GM18520 (cell line): ENCODE measurements at regions not wholly inside any gene's neighbourhood (a gene's known extent, or its start where the extent isn't known, plus 50 kb on each side); places are given as distances from the start of the nearest gene placed in this dataset.

Source experiments
- ATAC-seq: cut with Tn5 transposase; IDR thresholded peaks from one replicate; pipeline ENCODE4 v1.9.1; 2021; ENCODE audit not compliant: unreplicated experiment

- no peak for ATAC-seq
Measured at GRCh38 chr2:67701011-67701410, 303.9 kb downstream of the ETAA1 start.

- ATAC-seq: no peak
Measured at GRCh38 chr2:67702284-67702683, 305.2 kb downstream of the ETAA1 start.

- ATAC-seq: no peak
Measured at GRCh38 chr2:67702937-67703336, 305.8 kb downstream of the ETAA1 start.

GRCh38 chr2:67706082-67706481, 308.9 kb downstream of the ETAA1 start:
- no peak for ATAC-seq

DNA sequence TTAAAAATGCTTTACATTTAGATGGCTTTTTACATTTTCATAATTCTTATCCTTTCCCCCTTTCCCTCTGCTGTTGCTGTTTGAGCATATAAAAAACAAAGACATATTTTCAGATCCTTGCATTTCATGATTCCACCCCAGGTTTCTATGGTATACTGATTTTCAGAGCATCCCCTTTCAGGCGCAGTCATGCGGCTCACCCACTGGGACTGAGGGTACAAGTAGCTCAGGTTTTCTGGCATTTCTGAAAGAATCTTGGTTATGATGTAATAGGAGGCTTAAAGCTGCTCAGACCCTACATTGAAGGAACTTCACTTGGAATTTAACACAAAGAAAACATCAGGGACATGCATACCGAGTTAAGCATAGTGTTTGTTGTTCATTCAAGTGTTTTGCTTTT, 310.8 kb downstream of the ETAA1 start:
- ATAC-seq: no peak

DNA sequence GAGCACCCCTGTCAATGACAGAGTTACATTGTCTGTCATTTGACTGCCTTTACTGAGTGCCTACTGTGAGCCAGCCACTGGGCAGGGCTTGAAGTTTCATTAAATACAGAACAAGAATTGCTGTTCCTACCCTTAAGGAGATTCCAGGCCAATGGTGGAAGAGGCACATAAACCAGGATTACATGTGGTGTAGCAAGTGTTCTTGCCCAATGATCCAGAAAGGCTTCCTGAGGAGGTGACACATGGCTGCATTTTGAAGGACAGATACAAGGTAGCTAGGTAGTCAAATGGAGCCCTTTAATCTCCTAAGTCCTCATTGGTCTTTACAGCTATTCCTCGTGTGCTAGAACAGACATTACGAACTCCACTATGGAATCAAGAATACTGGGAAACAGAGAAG, 312.7 kb downstream of the ETAA1 start:
- ATAC-seq: no peak

- no peak for ATAC-seq
Measured at GRCh38 chr2:67712484-67712883, 315.4 kb downstream of the ETAA1 start.

GRCh38 chr2:67713376-67713775, 316.2 kb downstream of the ETAA1 start:
- no peak for ATAC-seq

GRCh38 chr2:67716895-67717396, 319.8 kb downstream of the ETAA1 start:
- no peak for ATAC-seq

- no peak for ATAC-seq
Measured at GRCh38 chr2:67717692-67718091, 320.6 kb downstream of the ETAA1 start.

DNA sequence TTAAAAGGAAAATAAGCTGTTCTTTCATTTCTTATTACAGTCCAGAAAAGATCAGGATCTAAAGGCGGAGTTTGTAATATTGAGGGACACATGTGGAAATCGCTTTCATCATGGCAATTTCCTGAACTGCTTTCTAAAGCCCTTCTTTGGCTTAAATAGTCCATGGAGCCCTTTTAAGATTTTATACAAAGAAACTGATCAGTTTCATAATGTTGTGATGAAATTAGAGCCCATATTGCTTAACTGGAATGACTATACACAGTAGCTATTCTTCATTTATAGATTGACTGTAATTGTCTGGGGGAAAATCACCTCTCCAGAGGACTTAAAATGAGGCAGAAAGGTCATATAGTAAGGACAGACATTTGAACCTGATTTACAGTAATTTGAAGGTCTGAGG, 322.2 kb downstream of the ETAA1 start:
- ATAC-seq: no peak

GRCh38 chr2:67721516-67721915, 324.4 kb downstream of the ETAA1 start:
- no peak for ATAC-seq

DNA sequence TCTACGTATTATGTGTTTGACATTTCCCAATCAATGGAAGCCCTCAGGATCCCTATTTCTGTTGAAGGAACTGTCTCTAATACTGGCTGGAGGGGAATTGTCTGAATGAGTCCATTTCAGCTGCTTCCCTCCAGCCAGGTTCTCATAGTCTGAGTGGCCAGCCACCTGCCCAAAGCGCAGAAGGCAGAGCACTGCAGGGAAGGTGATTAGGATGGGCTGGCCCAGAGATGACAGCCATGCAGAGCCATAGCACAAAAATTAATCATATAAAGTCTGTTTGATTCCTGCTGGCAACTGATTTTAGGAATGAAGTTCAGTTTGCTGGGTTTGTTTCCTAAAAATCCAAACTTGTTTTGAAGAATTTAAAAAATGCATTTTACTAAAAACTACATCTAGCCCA, 327.1 kb downstream of the ETAA1 start:
- ATAC-seq: no peak

DNA sequence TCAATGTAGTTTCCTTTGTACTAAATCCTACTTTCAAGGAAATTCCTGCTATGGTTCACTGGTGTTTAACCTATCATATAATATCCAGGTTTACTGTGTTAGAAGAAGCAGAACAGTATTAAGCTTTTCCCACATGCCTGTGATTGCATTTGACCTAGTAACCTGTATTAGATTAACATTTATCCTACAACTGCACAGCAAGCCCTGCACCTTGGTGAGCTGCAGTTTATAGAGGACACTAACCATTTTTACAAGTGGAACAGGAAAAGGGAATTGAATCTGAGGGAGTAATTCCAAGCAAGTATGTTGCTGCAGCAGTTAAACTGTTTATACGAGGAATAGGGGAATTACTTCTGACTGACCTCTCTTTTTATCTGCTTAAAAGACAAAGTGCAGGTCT, 328.6 kb downstream of the ETAA1 start:
- no peak for ATAC-seq

- ATAC-seq: no peak
Measured at GRCh38 chr2:67726416-67726815, 329.3 kb downstream of the ETAA1 start.

DNA sequence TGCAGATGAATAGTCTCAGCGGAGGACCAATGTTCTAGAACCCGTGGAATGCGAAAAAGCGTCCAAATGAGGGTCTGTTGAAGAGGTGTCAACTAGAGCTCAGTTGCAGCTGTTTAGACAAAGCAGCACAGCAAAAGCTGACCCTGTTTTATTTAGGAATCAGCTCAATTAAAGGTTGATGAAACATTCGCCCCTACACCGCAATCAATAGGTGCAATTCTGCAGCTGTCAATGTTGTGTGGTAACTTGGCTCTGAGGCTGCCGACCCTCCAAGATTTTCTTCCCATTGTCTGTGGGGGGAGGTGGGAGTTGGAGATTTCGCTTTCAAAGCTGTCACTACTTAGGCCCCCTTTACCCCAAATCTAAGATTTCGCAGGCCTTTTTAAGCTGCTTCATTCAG, 330.0 kb downstream of the ETAA1 start:
- no peak for ATAC-seq

DNA sequence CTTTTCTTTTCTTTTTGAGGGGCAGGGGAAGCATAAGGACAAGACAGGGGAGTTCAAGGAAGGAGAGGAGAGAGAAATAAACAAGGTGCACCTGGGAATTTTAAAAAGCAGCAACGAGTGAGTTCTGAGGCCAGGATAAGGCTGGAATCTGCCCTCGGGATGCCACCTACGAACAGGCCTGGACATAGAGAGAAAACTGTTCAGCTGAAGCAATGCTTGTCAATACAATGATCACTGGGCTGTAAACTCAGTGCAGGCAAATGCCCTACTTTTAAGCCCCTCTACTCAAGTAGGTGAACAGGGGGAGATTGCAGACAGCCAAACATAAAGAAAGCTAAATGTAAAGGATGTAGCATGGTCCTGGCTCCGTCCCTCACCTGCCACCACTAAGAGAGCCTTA, 330.5 kb downstream of the ETAA1 start:
- no peak for ATAC-seq

GRCh38 chr2:67729474-67729873, 332.3 kb downstream of the ETAA1 start:
- ATAC-seq: no peak

- no peak for ATAC-seq
Measured at GRCh38 chr2:67733517-67733916, 329.3 kb downstream of the C1D start.

DNA sequence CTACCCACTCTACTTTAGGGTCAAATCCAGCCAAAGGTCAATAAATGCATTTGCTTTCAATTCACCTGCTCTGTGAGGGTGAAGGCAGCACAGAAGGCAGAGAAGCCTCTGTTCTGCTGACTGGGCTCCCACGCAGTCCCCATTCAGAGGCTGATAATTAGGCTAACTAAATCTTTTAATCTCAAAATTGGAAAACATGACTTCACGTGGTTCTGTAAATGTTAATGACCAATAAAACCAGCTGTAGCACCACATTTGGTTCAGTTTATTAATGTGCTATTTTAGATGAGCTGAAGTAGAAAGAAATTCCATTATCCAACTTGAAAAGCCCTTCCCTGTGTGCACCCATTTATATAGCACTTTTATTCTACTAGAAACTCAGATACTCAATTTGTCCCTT, 310.6 kb downstream of the C1D start:
- no peak for ATAC-seq

GRCh38 chr2:67752969-67753368, 309.8 kb downstream of the C1D start:
- ATAC-seq: no peak

- ATAC-seq: no peak
Measured at GRCh38 chr2:67755156-67755882, 307.5 kb downstream of the C1D start.

DNA sequence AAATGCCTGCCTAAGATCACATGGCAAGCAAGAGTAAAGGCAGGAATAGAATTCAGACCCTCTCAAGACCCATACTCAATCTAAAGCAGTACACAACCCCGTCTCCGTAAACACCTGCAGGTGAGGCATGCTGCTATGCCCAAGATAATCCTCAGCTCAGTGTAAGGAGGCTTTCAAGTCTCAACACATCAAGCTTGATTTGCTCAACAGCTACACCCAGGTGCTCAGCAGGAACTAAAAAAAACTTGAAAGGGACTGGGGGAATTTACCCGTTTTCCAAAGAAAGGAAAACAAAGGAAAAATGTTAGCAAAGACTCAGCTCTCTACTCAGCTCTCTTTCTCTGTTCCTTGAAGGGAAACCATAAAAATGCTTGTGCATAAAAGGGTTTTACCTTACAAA, 301.8 kb downstream of the C1D start:
- no peak for ATAC-seq
